ENCODE measurements at regions not wholly inside any gene's neighbourhood (a gene's known extent, or its start where the extent isn't known, plus 50 kb on each side); places are given as distances from the start of the nearest gene placed in this dataset.
A peak's percentile ranks its signal among the peaks of the same experiment; 100 is the strongest.

- no peak overlapping the region for H3K4me3 ChIP-seq
- H3K27ac ChIP-seq (replicated peaks in 1 of 4), result no peak overlapping the region
- no peak for DNase-seq (ENCODE audit: extremely low spot score)
- no peak for TF ChIP-seq POLR2A (IDR thresholded peaks at IDR 0.05; ENCODE audit: low read depth)
- TF ChIP-seq, protein P1, sequence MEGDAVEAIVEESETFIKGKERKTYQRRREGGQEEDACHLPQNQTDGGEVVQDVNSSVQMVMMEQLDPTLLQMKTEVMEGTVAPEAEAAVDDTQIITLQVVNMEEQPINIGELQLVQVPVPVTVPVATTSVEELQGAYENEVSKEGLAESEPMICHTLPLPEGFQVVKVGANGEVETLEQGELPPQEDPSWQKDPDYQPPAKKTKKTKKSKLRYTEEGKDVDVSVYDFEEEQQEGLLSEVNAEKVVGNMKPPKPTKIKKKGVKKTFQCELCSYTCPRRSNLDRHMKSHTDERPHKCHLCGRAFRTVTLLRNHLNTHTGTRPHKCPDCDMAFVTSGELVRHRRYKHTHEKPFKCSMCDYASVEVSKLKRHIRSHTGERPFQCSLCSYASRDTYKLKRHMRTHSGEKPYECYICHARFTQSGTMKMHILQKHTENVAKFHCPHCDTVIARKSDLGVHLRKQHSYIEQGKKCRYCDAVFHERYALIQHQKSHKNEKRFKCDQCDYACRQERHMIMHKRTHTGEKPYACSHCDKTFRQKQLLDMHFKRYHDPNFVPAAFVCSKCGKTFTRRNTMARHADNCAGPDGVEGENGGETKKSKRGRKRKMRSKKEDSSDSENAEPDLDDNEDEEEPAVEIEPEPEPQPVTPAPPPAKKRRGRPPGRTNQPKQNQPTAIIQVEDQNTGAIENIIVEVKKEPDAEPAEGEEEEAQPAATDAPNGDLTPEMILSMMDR (IDR thresholded peaks at IDR 0.05), result no peak
- TF ChIP-seq POLR2AphosphoS5 (IDR thresholded peaks at IDR 0.05), result no peak
- no peak for TF ChIP-seq EP300 (IDR thresholded peaks at IDR 0.05)
- no peaks in the 10 kb centered on the region for H3K36me3 ChIP-seq
- intact Hi-C loops (cut with DNase I), result no loop called here
- no peaks in the 10 kb centered on the region for H3K4me1 ChIP-seq
- no peaks in the 10 kb centered on the region for H3K27me3 ChIP-seq
- H3K9me3 ChIP-seq, result no peaks in the 10 kb centered on the region
- WGBS, result 89% methylated on average over 10 of the region's 10 CpGs
Observed at GRCh38 chr2:3112553-3112952, 265.1 kb downstream of the EIPR1 start.

DNA sequence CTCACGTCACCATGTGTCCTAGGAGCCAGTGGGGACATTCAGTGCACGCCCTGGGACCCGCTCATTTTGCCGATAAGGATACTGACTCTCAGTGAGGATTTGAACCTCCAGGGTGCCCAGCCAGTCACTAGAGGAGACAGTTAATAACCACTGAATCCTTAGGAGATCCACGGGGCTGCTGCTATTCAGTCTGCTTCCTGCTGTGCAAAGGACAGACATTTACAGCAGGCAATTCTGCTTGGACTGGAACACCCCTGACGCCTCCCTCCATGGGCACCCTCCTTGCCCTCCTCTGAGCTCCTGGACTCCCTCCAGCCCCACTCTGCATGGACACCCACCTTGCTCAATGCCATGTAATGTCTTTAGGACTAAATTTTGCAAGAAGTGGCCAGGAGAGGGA, 265.5 kb downstream of the EIPR1 start:
- TF ChIP-seq, protein P1 (IDR thresholded peaks at IDR 0.05), result no peak
- TF ChIP-seq EP300 (IDR thresholded peaks at IDR 0.05) (no peak), POLR2A (IDR thresholded peaks at IDR 0.05; ENCODE audit: low read depth) (no peak), POLR2AphosphoS5 (IDR thresholded peaks at IDR 0.05) (no peak)
- no peaks in the 10 kb centered on the region for H3K36me3 ChIP-seq
- H3K4me3 ChIP-seq, result no peak overlapping the region
- no peaks in the 10 kb centered on the region for H3K27me3 ChIP-seq
- no peak overlapping the region for H3K27ac ChIP-seq (replicated peaks in 1 of 4)
- intact Hi-C loops (cut with DNase I), result no loop called here
- H3K4me1 ChIP-seq, result no peaks in the 10 kb centered on the region
- peak; percentile 55 for DNase-seq (ENCODE audit: extremely low spot score)
- no peaks in the 10 kb centered on the region for H3K9me3 ChIP-seq
- 96% methylated on average over 5 of the region's 6 CpGs for WGBS

- intact Hi-C loops (cut with DNase I), result no loop called here
- TF ChIP-seq POLR2AphosphoS5 (IDR thresholded peaks at IDR 0.05) (no peak), POLR2A (IDR thresholded peaks at IDR 0.05; ENCODE audit: low read depth) (no peak)
- TF ChIP-seq, protein P1 (IDR thresholded peaks at IDR 0.05), result no peak
- peak; percentile 47 for DNase-seq (ENCODE audit: extremely low spot score)
Observed at GRCh38 chr2:3110994-3111666, 266.5 kb downstream of the EIPR1 start.

GRCh38 chr2:3110555-3110954, 267.1 kb downstream of the EIPR1 start:
- peak; percentile 42 for DNase-seq (ENCODE audit: extremely low spot score)
- 94% methylated on average over 3 of the region's 3 CpGs for WGBS
- TF ChIP-seq, protein P1 (IDR thresholded peaks at IDR 0.05), result no peak
- no peaks in the 10 kb centered on the region for H3K36me3 ChIP-seq
- H3K4me1 ChIP-seq, result no peaks in the 10 kb centered on the region
- no peak overlapping the region for H3K27ac ChIP-seq (replicated peaks in 1 of 4)
- no peaks in the 10 kb centered on the region for H3K27me3 ChIP-seq
- no peak overlapping the region for H3K4me3 ChIP-seq
- H3K9me3 ChIP-seq, result no peaks in the 10 kb centered on the region
- intact Hi-C loops (cut with DNase I), result no loop called here

More at GRCh38 chr2:3110994-3111666, 266.5 kb downstream of the EIPR1 start:
- WGBS, result 89% methylated on average over 7 of the region's 7 CpGs
- Histone ChIP-seq H3K27ac (replicated peaks in 1 of 4) (no peak overlapping the region), H3K27me3 (no peaks in the 10 kb centered on the region), H3K9me3 (no peaks in the 10 kb centered on the region), H3K36me3 (no peaks in the 10 kb centered on the region), H3K4me3 (no peak overlapping the region), H3K4me1 (no peaks in the 10 kb centered on the region)
